Fibroblast of lung (primary cell): ENCODE measurements at regions not wholly inside any gene's neighbourhood (a gene's known extent, or its start where the extent isn't known, plus 50 kb on each side); places are given as distances from the start of the nearest gene placed in this dataset.

Source experiments
- DNase-seq, 2 donors: peaks; one replicate each; pipeline versions ENCODE4 v3.0.0 to v3.0.0-alpha.2; 2010; ENCODE audit warnings: low read depth in 2 of 2
- H2AFZ ChIP-seq: 2 replicates; pipeline ENCODE4 v1.5.1; 2012; ENCODE audit warnings: low read length, control low read depth, inconsistent platforms
- H3K27ac ChIP-seq: 2 replicates; pipeline ENCODE4 v1.5.1; 2011; ENCODE audit warnings: low read length, control low read depth; ENCODE audit not compliant: insufficient read depth
- H3K27me3 ChIP-seq: 2 replicates; pipeline ENCODE4 v1.5.1; 2011; ENCODE audit warnings: mild to moderate bottlenecking, low read length; ENCODE audit not compliant: control insufficient read depth, insufficient read depth
- H3K36me3 ChIP-seq: 2 replicates; pipeline ENCODE4 v1.5.1; 2011; ENCODE audit warnings: low read length; ENCODE audit not compliant: control insufficient read depth, insufficient read depth
- H3K4me1 ChIP-seq: 2 replicates; pipeline ENCODE4 v1.5.1; 2011; ENCODE audit warnings: low read length; ENCODE audit not compliant: control insufficient read depth, insufficient read depth; ENCODE audit errors: extremely low read depth
- H3K4me2 ChIP-seq: 2 replicates; pipeline ENCODE4 v1.5.1; 2011; ENCODE audit warnings: low read length, control low read depth; ENCODE audit not compliant: insufficient read depth; ENCODE audit errors: extremely low read depth
- H3K4me3 ChIP-seq, 4 experiments: fragments of 200-600 bp in 1 of 4; sonication (generic) in 1 of 4; replicated peaks in 1 of 4; 2 replicates each; pipeline ENCODE4 v1.5.1; 2011 to 2016; ENCODE audit warnings: low read length in 4 of 4, low read depth in 3 of 4, mild to moderate bottlenecking in 3 of 4, control low read depth in 2 of 4, inconsistent platforms in 1 of 4, mixed read lengths in 1 of 4; ENCODE audit not compliant: insufficient read depth in 1 of 4; ENCODE audit errors: control extremely low read depth in 1 of 4
- H3K79me2 ChIP-seq: 2 replicates; pipeline ENCODE4 v1.5.1; 2012; ENCODE audit warnings: mild to moderate bottlenecking, low read length, inconsistent platforms; ENCODE audit not compliant: control insufficient read depth, insufficient read depth
- H3K9ac ChIP-seq: 2 replicates; pipeline ENCODE4 v1.5.1; 2011; ENCODE audit warnings: mild to moderate bottlenecking, low read length, control low read depth; ENCODE audit not compliant: insufficient read depth
- H3K9me3 ChIP-seq: 2 replicates; pipeline ENCODE4 v1.5.1; 2012; ENCODE audit warnings: low read depth, low read length; ENCODE audit not compliant: control insufficient read depth, insufficient read depth
- H4K20me1 ChIP-seq: 2 replicates; pipeline ENCODE4 v1.5.1; 2011; ENCODE audit warnings: low read length; ENCODE audit not compliant: control insufficient read depth, insufficient read depth; ENCODE audit errors: extremely low read depth
- CTCF ChIP-seq, 2 donors: IDR thresholded peaks in 1 of 2; conservative IDR thresholded peaks in 1 of 2; 1 replicate in 1 of 2; 2 replicates in 1 of 2; pipeline ENCODE4 v1.5.1; 2011 to 2012; ENCODE audit warnings: low read length in 2 of 2, control low read depth in 1 of 2, inconsistent platforms in 1 of 2, low read depth in 1 of 2, mild to moderate bottlenecking in 1 of 2
- EZH2 ChIP-seq: IDR thresholded peaks from 2 replicates; pipeline ENCODE4 v1.5.1; 2012; ENCODE audit warnings: low read length, control low read depth, mild to moderate bottlenecking; ENCODE audit errors: missing control alignments

GRCh38 chr15:53397041-53397616 is 362.3 kb downstream of the WDR72 start:
- DNase-seq, result no peak

GRCh38 chr15:53395871-53396270 is 363.6 kb downstream of the WDR72 start:
- no peak for DNase-seq
- H3K9me3 ChIP-seq, result no peaks in the 10 kb centered on the region
- H3K27ac ChIP-seq, result no peak overlapping the region
- no peaks in the 10 kb centered on the region for H3K36me3 ChIP-seq
- no peak overlapping the region for H3K4me2 ChIP-seq
- H3K4me3 ChIP-seq, result no peak overlapping the region
- no peaks in the 10 kb centered on the region for H4K20me1 ChIP-seq
- no peak overlapping the region for H2AFZ ChIP-seq
- H3K27me3 ChIP-seq, result no peaks in the 10 kb centered on the region
- no peak for TF ChIP-seq CTCF (conservative IDR thresholded peaks at IDR 0.05 in 1 of 2, IDR thresholded peaks at IDR 0.05 in 1 of 2; ENCODE audit: low read depth in 1 of 2, low read length in 2 of 2)
- TF ChIP-seq EZH2, result no peak
- H3K9ac ChIP-seq, result no peak overlapping the region
- H3K4me1 ChIP-seq, result no peaks in the 10 kb centered on the region
- no peaks in the 10 kb centered on the region for H3K79me2 ChIP-seq

More at GRCh38 chr15:53397041-53397616, 362.3 kb downstream of the WDR72 start:
- Histone ChIP-seq H3K27me3 (no peaks in the 10 kb centered on the region), H3K9me3 (no peaks in the 10 kb centered on the region), H3K4me1 (no peaks in the 10 kb centered on the region), H2AFZ (no peak overlapping the region), H3K36me3 (no peaks in the 10 kb centered on the region), H3K4me3 (no peak overlapping the region), H3K9ac (no peak overlapping the region), H3K27ac (no peak overlapping the region), H3K79me2 (no peaks in the 10 kb centered on the region), H3K4me2 (no peak overlapping the region), H4K20me1 (no peaks in the 10 kb centered on the region)
- TF ChIP-seq CTCF (conservative IDR thresholded peaks at IDR 0.05 in 1 of 2, IDR thresholded peaks at IDR 0.05 in 1 of 2; ENCODE audit: low read depth in 1 of 2, low read length in 2 of 2), result no peak
- no peak for TF ChIP-seq EZH2

GRCh38 chr15:53390549-53390948 is 368.9 kb downstream of the WDR72 start:
- H2AFZ ChIP-seq, result no peak overlapping the region
- no peak overlapping the region for H3K4me2 ChIP-seq
- H3K27me3 ChIP-seq, result no peaks in the 10 kb centered on the region
- no peaks in the 10 kb centered on the region for H3K36me3 ChIP-seq
- H3K27ac ChIP-seq, result no peak overlapping the region
- no peaks in the 10 kb centered on the region for H3K79me2 ChIP-seq
- no peaks in the 10 kb centered on the region for H4K20me1 ChIP-seq
- no peaks in the 10 kb centered on the region for H3K9me3 ChIP-seq
- H3K9ac ChIP-seq, result no peak overlapping the region
- DNase-seq, result no peak
- TF ChIP-seq CTCF (conservative IDR thresholded peaks at IDR 0.05 in 1 of 2, IDR thresholded peaks at IDR 0.05 in 1 of 2; ENCODE audit: low read depth in 1 of 2, low read length in 2 of 2) (no peak), EZH2 (no peak)
- no peaks in the 10 kb centered on the region for H3K4me1 ChIP-seq
- H3K4me3 ChIP-seq, result no peak overlapping the region
